ENCODE measurements at regions not wholly inside any gene's neighbourhood (a gene's known extent, or its start where the extent isn't known, plus 50 kb on each side); places are given as distances from the start of the nearest gene placed in this dataset.

DNA sequence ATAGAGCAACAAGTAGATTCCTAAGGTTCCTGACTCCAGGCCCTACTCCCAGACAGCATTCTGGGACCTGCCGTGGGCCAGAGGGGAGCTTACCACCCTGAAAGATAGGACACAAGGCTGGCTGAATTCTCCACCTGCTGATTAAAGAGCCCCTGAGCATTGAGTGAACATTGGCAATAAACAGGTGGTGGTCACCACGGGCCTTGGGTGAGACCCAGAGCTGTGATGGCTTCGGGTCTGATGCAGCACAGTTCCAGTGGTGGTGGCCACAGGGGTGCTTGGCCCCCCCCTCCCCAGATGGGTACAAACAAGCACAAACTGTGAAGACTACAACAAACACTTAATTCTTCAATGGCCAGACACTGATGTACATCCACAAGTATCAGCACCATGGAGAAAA lies 444.6 kb downstream of the GASK1B start:
- TF ChIP-seq, protein P1, sequence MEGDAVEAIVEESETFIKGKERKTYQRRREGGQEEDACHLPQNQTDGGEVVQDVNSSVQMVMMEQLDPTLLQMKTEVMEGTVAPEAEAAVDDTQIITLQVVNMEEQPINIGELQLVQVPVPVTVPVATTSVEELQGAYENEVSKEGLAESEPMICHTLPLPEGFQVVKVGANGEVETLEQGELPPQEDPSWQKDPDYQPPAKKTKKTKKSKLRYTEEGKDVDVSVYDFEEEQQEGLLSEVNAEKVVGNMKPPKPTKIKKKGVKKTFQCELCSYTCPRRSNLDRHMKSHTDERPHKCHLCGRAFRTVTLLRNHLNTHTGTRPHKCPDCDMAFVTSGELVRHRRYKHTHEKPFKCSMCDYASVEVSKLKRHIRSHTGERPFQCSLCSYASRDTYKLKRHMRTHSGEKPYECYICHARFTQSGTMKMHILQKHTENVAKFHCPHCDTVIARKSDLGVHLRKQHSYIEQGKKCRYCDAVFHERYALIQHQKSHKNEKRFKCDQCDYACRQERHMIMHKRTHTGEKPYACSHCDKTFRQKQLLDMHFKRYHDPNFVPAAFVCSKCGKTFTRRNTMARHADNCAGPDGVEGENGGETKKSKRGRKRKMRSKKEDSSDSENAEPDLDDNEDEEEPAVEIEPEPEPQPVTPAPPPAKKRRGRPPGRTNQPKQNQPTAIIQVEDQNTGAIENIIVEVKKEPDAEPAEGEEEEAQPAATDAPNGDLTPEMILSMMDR (IDR thresholded peaks at IDR 0.05; ENCODE audit: low read depth, low read length, poor library complexity, severe bottlenecking): no peak
- no peak for TF ChIP-seq EZH2phosphoT487 (IDR thresholded peaks at IDR 0.05; ENCODE audit: borderline replicate concordance, low read length)

All from DOHH2 (cell line).